ENCODE measurements at regions not wholly inside any gene's neighbourhood (a gene's known extent, or its start where the extent isn't known, plus 50 kb on each side); places are given as distances from the start of the nearest gene placed in this dataset.
"Not testable (repeated sequence)": the region's sequence is repeated elsewhere in the genome, so short reads cannot be mapped to it uniquely, and the experiment has no call there.

DNA sequence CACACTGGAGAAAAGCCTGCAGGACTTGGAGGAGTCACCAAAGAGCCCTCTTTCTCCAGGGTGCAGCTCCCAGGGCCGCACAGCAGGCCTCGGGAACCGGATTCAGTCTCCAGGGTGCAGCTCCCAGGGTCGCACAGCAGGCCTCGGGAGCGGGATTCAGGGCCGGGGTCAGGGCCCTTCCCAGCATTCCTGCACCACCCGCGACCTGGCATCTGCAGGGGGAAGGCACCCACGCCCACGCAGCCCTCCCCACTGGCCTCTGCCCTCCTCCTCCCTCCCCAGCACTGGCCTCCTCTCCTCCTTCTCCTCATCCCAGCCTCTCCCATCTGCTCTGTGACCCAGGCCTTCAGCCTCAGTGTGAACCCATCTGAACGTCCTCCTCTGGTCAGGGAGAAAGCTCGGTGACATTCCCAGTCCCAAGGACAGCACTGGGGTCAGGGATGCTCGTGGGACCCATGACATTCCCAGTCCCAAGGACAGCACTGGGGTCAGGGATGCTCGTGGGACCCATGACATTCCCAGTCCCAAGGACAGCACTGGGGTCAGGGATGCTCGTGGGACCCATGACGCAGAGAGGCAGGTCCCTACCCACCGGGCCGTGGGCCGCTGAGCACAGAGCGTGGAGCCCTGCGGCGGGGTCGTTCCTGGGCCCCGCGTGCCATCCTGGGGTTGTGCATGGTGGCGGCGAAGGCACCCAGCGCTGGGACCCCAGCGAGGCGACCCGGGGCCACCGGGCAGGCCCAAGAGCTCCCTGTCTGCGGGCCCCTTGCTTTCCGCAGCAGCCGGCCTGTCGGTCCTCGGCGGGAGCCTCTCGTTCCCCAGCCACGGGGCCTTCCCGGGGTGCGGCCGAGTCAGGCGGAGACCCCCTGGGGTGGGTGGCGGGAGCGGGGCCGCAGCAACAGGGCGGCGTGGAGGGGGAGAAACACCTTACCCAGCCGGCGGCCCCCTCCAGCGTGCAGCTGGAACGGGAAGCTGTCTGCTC is 550.2 kb upstream of the SALL3 start:
- no peak for DNase-seq

DNA sequence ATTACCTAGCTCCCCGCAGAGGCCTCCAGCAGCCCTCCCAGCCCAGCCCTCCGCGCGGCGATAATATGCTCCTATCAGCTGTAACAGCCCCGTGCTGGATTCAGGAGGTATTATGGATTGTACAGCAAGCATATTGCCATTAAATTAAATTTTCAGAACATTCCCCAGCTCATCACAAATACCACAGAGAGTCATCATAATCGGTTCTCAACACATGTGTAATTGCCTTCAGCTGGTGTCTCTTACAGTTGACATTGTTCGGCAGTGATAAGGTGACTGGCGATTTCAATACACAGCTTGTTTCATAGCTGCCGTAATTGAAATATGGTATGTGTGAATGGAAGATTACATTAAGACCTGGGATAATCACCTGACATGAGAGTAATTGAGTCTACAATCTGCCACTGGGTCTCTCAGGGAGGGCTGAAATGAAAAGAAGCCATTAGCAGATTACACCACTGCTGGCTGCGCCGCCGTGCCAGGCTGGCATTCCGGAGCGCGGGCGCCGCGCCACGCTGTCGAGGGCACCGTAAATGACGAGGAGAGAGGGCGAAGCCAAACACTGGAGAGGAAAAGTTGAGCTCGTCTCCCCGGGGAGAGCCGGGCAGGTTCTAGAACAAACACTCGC is 549.4 kb upstream of the SALL3 start:
- DNase-seq, result no peak

DNA sequence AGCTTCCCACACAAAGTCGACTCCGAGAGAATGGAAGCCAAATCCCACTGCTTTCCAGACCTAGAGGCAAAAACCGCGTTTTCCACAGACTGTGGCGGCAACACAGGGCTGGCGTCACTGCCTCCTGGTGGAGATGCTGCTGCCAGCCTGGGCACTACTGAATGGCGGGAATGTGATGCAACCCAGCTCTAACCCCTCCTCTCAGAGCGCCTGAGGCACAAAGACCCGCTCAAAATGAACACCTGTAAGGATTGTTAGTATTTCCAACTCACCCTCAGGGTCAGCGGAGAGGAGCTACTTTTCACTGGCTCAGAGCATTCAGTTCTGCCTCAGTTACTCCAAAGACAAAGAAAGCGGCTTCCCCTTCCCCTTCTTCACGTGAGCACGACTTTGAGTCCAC is 548.0 kb upstream of the SALL3 start:
- DNase-seq, result no peak

DNA sequence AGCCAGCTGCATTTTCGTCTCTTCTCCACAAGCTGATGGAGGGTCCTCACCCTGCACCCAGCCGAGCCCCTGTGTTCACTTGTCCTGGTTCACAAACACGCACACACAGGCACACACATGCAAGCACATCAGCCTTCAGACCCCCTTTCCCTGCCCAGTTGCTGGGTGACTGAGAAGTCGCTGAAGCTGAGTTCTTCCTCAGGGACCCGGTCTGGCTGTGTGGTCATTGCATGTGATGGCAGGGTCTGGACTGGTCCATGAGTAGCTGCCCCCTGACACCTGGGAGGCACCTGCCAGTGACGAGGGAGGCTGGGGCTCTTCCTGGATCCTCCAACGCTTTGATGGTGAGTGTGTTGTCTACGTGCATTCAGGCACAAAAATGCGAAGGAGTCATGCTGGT is 546.1 kb upstream of the SALL3 start:
- no peak for DNase-seq

DNA sequence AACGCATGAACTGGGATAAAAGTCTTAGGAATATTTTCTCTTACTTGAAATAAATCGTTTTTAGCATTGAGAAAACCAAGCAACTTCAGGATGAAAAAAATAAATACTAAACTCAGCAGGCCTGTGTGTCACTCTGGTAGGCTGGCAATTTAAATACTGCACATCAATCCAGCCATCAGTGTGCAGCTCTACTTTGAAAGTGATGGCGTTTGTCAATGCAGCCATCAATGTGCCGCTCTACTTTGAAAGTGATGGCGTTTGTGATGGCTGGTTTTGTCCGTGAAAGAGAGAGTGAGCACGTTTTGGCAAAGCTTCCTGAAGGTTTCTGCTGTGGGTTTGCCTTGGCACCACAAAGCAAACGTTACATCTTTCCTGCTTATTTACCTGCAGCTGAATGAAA is 543.5 kb upstream of the SALL3 start:
- no peak for DNase-seq

DNA sequence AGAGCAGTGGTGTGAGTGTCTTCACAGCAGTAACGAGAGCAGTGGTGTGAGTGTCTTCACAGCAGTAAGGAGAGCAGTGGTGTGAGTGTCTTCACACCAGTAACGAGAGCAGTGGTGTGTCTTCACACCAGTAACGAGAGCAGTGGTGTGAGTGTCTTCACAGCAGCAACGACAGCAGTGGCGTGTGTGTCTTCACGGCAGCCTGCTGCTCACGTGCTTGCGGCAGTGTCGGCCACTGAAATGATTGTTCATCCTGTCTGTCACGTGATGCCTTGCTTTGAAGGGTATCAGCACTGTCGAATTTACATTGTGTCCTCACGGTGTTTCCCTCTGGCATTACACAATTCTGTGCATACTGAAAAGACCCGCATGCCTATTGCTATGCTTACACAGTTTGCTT is 541.4 kb upstream of the SALL3 start:
- not testable (repeated sequence) for DNase-seq

DNA sequence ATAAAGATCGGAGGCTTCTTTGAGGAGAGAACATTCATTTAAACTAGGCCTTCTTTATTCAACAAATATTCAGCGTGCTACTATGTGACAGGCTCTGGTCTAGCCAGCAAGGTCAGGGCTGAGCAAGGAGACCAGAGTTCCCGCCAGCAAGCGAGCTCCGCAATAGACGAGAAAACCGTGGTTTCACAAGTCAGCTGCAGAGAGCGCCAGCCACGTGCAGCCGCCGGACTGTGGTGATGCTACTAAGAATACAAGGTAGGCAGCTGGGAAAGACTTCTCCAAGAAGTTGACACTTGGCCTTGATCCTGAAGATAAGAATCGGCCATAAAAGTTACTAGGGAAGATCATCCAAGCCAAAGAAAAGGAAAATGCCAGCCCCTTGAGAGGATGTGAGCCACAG is 533.7 kb upstream of the SALL3 start:
- DNase-seq, result no peak

DNA sequence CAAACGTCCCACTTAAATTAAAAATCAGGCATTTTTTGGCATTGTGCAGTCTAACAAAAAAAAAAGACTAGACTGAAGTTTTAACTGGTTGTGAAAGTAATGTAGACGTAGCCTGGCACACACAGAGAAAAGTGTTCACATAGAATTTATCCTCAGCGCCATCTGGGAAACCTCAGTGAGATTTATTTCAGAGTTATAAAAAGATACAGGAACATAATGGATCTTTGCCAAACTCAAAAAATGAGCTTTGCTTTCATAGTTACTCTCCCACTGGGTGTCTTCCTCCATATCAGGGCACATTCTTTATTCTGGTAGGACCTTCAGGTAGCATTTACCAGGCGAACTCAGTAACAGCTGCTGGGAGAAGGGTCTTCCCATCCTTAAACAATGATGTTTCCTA is 532.4 kb upstream of the SALL3 start:
- DNase-seq, result no peak

DNA sequence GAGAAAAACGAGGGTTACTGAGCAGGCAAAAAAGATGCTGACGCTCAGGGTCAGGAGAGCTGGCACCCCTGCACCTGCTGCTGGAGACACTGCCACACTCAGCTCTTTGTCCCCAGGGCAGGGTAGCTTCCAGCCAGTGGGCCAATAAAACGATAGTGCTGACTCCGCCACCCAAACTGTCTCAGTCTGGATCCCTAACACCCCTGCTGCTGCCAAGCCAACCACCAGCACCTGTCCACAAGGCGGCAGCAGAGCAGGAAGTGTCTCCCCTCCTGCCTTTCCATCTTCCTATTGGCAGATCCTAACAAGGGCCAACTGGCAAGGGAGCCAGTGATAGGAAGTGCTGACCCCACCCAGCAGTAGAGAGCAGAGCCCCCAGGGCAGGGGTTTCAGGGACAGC is 531.5 kb upstream of the SALL3 start:
- no peak for DNase-seq

DNA sequence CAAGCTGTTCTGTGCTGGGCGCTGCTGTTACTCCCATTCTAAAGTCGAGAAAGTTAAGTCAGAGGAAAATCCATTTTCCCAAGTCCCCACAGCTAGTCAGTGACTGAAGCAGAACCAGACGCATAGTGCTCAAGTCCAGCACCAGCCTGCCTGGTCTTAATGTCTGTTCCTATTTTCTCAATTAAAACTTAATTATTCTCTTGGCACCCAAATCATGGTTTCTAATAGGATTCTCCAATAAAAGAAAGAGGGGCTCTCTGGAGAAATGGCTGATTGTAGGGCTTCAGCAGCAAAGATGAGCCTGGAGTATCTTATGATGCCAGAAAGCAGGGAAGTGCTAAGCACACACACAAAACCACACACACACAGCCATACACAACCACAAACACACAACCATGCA is 531.0 kb upstream of the SALL3 start:
- DNase-seq, result no peak

DNA sequence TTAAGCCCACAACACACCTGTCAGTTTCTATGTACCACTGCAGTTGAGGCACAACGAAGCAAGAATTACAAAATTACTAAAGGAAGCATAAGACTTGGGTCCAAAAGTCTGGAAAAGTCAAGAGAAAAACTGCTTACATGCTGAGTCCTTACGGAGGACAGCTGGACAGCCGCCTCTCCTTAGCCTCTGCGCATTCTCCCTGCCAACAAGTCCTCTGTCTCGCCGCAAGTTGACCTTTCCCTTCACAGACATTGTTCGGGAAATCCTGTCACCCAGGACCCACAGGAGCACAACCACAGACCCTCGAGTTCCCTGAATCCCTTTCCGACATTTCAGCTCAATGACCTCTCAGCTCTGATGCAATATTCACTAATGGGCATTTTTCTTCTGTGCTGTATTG is 525.4 kb upstream of the SALL3 start:
- DNase-seq, result no peak

DNA sequence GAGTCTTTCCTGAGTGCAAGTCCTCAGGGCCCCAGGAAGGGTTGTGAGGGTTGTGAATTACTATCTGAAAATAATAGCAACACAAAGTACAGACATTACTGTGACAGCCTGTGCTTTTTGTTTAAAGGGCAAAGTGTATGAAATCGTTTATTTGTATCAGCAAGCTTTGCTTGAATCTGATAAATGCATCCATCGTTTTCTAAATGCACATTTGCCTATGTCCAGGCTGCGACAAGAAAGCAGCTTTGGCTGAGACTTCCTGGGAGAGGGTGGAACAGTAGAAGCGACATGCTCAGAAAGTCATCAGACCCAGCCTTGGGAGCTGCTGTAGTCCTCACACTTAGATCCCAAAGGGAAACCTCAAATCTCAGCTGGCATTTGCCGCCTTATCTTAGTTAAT is 524.2 kb upstream of the SALL3 start:
- no peak for DNase-seq

DNA sequence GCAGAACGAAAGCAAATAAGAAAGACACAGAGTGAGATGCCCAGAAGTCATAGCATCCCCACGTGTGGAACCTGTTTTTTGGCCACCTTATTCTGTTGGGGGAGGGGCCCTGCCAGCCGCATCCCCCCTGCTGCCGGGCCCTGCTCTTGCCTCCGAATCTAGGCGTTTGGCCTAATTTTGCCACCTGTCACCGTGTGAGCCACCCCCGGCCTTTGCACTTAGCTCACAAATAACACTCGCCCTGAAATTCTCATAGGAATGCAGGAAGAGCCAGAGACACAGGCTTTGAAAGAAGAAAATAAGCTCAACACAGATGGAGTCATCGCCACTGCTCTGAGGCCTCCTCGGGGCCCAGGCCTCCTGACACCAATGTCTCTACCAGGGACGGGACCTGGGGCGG is 522.6 kb upstream of the SALL3 start:
- DNase-seq, result no peak

DNA sequence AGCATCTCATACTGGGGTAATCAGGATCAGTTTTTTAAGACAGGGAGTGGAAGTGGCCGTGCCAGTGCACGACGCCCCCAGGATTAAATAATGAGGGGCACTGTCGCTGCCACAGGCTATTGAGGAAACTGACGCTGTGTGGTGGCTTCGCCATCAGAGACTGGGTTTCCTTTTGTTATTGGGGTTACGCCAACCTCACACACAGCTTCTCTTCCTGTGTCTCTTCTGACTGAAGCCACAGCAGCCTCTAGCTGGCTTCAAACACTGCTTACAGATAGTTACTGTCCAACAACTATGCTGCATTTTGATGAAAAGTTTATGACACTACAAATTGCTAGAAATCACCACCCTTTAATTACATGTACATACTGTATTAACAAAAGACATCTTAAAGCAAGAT is 521.9 kb upstream of the SALL3 start:
- DNase-seq, result no peak

DNA sequence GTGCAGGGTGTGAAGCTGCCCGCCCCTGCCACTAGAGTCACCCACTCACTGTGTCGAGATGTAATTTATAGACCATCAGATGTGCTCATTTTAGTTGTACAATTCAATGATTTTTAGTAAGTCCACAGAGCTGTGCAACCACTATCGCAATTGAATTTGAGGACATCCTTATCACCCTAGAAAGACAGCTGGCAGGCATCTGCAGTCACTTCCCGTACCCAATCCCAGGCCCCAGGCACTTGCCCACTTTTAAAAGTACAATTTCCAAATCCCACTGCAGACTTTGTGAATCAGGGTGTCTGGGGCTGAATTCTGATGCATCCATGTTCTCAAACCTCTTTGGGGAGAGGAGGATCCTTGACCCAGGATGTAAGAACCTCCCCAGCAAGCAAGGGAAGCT is 521.3 kb upstream of the SALL3 start:
- DNase-seq, result no peak

DNA sequence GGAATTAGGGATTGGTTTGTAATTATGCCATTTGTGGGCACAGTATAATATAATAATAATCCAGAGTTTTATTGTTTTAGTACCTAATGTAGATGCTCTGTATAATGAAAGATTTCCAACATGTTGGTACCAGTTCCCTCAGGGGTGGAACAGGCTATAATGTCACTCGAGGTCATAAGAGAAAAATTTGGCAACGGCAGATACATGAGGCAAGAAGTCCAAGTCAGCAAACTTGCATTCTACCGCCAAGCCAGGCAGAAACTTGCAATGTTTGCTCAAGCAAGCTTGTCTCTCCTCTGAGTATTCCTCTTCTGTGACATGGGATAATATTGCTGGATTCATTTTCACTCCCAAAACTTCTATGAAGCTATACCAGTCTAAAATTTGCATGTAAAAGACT is 520.0 kb upstream of the SALL3 start:
- DNase-seq, result no peak

DNA sequence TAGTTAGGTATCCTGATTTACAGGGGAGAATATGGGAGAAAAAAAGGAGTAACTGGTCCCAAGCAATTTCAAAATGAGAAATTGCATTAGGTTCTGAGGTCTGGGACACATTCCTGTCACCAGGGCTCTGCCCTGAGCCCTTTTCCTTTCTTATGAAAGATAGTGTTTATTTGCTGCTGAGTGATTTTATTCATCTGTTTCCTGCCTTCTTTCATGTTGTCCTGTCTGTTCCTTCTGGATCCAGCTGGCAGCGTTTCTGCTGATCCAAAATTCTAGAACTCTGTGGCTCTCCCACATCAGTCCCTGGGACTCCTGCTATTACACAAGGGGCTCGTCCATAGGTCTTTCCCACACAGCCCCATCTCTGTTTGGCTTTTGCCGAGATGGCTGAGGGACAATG is 519.1 kb upstream of the SALL3 start:
- no peak for DNase-seq

DNA sequence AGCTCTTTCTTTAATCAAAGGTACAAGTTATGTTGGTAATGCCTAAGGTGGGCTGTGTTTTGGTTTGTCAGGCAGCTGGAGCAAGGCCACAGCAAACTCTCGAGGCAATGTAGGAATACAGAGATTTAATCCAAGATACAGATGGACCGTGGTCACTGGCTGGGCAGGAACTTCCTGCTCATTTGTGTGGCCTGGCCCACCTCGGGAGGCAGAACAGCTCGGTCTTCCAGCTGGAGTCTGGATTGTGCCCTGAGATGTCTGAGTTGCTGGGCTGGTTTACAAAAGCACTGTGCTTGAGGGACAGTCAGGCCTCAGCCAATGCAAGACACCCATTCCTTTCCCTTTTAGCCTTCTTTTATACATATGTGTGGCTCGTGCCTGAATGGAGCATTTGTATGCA is 506.1 kb upstream of the SALL3 start:
- no peak for DNase-seq

DNA sequence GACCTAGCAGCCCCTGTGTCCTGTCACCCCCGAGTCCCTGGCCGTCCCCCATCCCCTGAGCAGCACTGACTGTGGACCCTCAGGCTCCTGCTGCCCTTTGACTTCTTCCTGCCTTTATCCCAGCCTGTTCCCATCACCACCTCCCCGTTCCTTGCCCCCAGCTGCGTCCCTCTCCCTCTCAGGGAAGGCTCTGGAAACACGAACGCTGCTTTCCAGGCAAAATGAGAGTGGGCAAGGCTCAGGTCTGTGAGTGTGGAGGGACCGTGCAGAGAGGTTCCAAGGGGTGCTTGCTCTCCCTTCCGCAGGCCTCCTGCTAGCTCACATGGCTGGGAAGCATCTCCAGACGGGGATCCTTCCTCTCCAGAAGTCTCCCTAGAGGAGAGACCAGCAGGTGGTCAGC is 501.8 kb upstream of the SALL3 start:
- DNase-seq, result no peak

DNA sequence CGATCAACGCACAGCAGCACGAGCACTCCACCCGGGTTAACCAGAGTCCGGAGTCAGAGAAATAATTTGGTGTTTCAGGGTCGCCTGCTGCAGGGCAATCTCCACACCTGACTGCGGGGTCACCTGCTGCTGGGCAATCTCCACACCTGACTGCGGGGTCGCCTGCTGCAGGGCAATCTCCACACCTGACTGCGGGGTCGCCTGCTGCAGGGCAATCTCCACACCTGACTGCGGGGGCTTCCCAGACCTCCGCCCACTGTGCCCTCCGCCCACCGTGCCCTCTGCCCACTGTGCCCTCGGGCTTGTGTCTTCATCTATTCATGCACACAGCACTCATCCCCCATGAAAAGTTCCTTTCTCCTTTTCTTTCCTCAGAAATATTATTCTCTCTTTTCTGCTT is 500.2 kb upstream of the SALL3 start:
- no peak for DNase-seq

DNA sequence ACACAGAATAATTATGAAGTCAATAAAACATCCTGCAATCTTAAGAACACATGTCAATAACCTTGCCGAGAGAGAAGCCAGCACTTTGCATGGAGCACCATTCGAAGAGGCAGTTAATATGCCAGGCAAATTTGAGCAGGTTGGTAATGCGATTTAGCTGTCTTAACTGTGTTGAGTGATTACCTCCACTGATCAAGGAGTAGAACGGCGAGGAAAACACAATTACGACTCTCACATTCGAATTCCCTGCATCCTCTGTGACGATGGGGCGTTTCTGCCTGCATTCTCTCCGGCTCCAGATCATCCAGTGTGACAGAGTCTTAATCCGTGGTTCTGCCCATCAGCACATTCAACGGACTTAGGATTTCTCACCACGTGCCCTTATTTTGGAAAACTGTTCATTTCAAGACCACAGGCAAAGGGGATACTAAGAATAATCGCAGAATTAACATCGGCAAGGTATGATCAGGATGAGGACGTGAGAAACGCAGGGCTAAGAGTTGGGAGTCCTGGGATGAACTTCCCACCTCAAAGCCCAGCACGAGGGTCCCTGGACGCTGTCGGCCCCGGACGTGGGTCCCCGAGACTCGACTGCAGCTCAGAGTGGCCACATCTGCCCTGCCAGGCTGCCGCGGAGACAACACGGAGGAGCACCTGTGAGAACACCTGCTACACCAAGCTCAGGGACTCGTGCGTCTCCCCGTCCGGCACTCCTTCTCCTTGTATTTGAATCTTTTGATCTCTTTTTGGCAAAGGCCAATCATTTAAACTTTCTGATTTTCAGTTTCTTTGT is 499.2 kb upstream of the SALL3 start:
- DNase-seq, result no peak

DNA sequence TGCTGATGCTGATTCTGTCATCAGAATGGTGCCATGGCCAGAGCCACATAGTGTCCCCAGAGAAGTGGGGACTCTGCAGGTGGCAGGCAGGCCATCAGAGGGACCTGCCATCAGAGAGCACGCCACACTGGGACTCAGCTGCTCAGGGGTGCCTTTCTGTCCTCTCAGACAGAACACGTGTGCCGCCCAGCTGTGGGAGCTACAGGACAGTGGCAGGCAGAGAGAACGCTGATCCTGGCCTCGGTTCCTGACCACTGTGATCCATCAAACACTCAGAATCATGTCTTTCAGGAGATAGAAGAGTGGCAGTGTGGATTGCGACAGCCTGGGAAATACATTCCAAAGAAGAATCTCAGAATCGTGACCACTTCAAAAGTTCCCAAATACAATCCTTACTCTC is 497.2 kb upstream of the SALL3 start:
- DNase-seq, result no peak

DNA sequence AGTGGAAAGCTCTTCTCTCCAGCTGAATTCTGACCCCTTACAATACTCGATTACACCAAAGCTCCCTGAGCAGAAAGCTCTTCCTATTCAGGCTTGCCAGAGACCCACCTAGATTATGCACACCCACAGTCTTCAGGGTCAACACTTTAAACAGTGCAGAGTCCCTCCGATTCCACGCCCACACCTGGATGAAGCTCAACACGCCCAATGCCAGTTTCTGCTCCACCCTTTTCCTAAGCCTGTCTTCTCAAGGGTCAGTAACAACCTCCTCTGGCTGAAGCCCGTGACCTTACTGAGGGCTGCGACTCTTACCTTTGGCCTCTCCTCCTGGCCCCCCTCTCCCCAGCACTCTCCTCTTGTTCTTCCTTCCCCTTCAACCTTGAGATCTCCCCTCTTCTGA is 492.0 kb upstream of the SALL3 start:
- no peak for DNase-seq

All from suppressor macrophage treated with lipopolysaccharide for 4 hours (primary cell).